ENCODE measurements at regions not wholly inside any gene's neighbourhood (a gene's known extent, or its start where the extent isn't known, plus 50 kb on each side); places are given as distances from the start of the nearest gene placed in this dataset.
"Not testable (repeated sequence)": the region's sequence is repeated elsewhere in the genome, so short reads cannot be mapped to it uniquely, and the experiment has no call there.

DNA sequence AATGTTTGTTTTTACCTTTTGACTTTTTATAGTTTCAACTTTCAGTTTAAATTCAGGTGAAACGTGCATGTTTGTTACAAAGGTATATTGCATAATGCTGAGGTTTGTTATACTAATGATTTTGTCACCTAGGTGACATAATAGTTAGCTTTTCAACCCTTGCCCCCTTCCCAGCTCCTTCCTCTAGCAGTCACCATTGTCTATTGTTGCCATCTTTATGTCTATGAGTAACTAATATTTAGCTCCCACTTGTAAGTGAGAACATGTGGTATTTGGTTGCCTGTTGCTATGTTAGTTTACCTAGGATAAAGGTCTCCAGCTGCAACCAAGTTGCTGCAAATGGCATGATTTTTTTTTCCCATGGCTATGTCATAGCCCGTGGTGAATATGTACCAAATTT is 322.3 kb upstream of the SETBP1 start:
- WGBS, 5 donors: 66 to 78% (median 68%) methylated on average over 2 of the region's 2 CpGs
- Histone ChIP-seq H3K36me3 (no peaks in the 10 kb centered on the region), H3K9me3 (peaks cover 0 to 10% (median 3%) of the 10 kb centered on the region in 4 donors), H3K4me3 (no peak overlapping the region), H3K27me3 (no peaks in the 10 kb centered on the region), H3K4me1 (no peaks in the 10 kb centered on the region), H3K27ac (no peak overlapping the region)
- TF ChIP-seq, protein P1, sequence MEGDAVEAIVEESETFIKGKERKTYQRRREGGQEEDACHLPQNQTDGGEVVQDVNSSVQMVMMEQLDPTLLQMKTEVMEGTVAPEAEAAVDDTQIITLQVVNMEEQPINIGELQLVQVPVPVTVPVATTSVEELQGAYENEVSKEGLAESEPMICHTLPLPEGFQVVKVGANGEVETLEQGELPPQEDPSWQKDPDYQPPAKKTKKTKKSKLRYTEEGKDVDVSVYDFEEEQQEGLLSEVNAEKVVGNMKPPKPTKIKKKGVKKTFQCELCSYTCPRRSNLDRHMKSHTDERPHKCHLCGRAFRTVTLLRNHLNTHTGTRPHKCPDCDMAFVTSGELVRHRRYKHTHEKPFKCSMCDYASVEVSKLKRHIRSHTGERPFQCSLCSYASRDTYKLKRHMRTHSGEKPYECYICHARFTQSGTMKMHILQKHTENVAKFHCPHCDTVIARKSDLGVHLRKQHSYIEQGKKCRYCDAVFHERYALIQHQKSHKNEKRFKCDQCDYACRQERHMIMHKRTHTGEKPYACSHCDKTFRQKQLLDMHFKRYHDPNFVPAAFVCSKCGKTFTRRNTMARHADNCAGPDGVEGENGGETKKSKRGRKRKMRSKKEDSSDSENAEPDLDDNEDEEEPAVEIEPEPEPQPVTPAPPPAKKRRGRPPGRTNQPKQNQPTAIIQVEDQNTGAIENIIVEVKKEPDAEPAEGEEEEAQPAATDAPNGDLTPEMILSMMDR (IDR thresholded peaks at IDR 0.05): no peak
- TF ChIP-seq POLR2AphosphoS5 (IDR thresholded peaks at IDR 0.05): no peak
- TF ChIP-seq EP300 (IDR thresholded peaks at IDR 0.05): no peak
- TF ChIP-seq POLR2A (IDR thresholded peaks at IDR 0.05): no peak
- intact Hi-C loops (cut with DNase I; ENCODE audit: low total_unique reads): no loop called here
- DNase-seq: no peak

DNA sequence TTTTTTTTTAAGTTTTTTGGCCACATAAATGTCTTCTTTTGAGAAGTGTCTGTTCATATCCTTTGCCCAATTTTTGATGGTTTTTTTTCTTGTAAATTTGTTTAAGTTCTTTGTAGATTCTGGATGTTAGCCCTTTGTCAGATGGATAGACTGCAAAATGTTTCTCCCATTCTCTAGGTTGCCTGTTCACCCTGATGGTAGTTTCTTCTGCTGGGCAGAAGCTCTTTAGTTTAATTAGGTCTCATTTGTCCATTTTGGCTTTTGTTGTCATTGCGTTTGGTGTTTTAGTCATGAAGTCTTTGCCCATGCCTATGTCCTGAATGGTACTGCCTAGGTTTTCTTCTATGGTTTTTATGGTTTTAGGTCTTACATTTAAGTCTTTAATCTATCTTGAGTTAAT is 320.9 kb upstream of the SETBP1 start:
- intact Hi-C loops (cut with DNase I; ENCODE audit: low total_unique reads): not testable (repeated sequence)
- WGBS, 5 donors: 95 to 100% (median 96%) methylated on average over 1 of the region's 1 CpG

GRCh38 chr18:44362213-44362612 is 318.5 kb upstream of the SETBP1 start:
- H3K27ac ChIP-seq; H3K36me3 ChIP-seq; H3K4me1 ChIP-seq; H3K27me3 ChIP-seq; intact Hi-C loops (cut with DNase I; ENCODE audit: low total_unique reads); DNase-seq; H3K4me3 ChIP-seq; H3K9me3 ChIP-seq: not testable (repeated sequence)
- 88 to 100% (median 96%) methylated on average over 1 of the region's 1 CpG for WGBS, 5 donors

More for the DNA sequence above, 320.9 kb upstream of the SETBP1 start:
- not testable (repeated sequence) for H3K27me3 ChIP-seq, H3K27ac ChIP-seq, H3K4me3 ChIP-seq, DNase-seq, H3K36me3 ChIP-seq, H3K4me1 ChIP-seq
- H3K9me3 ChIP-seq: peaks cover 0 to 10% (median 3%) of the 10 kb centered on the region in 4 donors

DNA sequence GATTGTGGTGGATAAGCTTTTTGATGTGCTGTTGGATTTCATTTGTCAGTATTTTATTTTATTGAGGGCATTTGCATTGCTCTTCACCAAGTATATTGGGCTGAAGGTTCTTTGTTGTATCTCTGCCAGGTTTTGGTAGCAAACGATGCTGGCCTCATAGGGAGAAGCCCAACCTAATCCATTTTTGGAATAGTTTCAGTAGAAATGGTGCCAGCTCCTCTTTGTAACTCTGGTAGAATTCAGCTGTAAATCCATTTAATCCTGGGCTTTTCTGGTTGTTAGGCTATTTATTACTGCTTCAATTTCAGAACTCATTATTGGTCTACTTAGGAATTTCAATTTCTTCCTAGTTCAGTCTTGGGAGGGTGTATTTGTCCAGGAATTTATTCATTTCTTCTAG is 309.8 kb upstream of the SETBP1 start:
- Histone ChIP-seq H3K27me3 (no peaks in the 10 kb centered on the region), H3K36me3 (no peaks in the 10 kb centered on the region), H3K4me1 (no peaks in the 10 kb centered on the region), H3K27ac (no peak overlapping the region), H3K4me3 (no peak overlapping the region), H3K9me3 (peaks cover 0 to 51% (median 18%) of the 10 kb centered on the region in 4 donors)
- DNase-seq: no peak
- TF ChIP-seq POLR2A (IDR thresholded peaks at IDR 0.05): no peak
- TF ChIP-seq EP300 (IDR thresholded peaks at IDR 0.05): no peak
- no peak for TF ChIP-seq POLR2AphosphoS5 (IDR thresholded peaks at IDR 0.05)
- TF ChIP-seq, protein P1 (IDR thresholded peaks at IDR 0.05): no peak
- 59 to 83% (median 74%) methylated on average over 1 of the region's 1 CpG for WGBS, 5 donors
- intact Hi-C loops (cut with DNase I; ENCODE audit: low total_unique reads): no loop called here

DNA sequence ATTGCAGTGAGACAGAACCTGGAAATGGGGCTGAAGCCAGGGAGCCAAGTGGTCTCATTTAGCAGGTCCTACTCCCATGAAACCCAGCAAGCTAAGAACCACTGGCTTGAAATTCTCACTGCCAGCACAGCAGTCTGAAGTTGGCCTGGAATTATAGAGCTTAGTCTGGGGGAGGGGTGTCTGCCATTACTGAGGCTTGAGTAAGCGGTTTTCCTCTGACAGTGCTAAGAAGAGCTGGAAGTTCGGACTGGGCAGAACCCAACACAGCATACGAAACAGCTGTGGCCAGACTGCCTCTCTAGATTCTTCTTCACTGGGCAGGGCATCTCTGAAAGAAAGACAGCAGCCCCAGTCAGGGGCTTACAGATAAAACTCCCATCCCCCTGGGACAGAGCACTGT is 305.7 kb upstream of the SETBP1 start:
- no peaks in the 10 kb centered on the region for H3K36me3 ChIP-seq
- WGBS, 5 donors: 64 to 96% (median 87%) methylated on average over 3 of the region's 3 CpGs
- no peak overlapping the region for H3K4me3 ChIP-seq
- H3K4me1 ChIP-seq: no peaks in the 10 kb centered on the region
- peaks cover 0 to 30% (median 18%) of the 10 kb centered on the region in 4 donors for H3K9me3 ChIP-seq
- intact Hi-C loops (cut with DNase I; ENCODE audit: low total_unique reads): no loop called here
- H3K27me3 ChIP-seq: no peaks in the 10 kb centered on the region
- TF ChIP-seq EP300 (IDR thresholded peaks at IDR 0.05) (no peak), POLR2AphosphoS5 (IDR thresholded peaks at IDR 0.05) (no peak), POLR2A (IDR thresholded peaks at IDR 0.05) (no peak)
- TF ChIP-seq, protein P1 (IDR thresholded peaks at IDR 0.05): no peak
- no peak overlapping the region for H3K27ac ChIP-seq
- DNase-seq: no peak
